WI38 (cell line): ENCODE measurements at regions not wholly inside any gene's neighbourhood (a gene's known extent, or its start where the extent isn't known, plus 50 kb on each side); places are given as distances from the start of the nearest gene placed in this dataset.
"Not testable (repeated sequence)": the region's sequence is repeated elsewhere in the genome, so short reads cannot be mapped to it uniquely, and the experiment has no call there.

Experiments used
- H3K4me3 ChIP-seq: 2 replicates; pipeline ENCODE4 v1.5.1; 2011; ENCODE audit warnings: low read depth, mild to moderate bottlenecking, control low read depth, low read length
- CTCF ChIP-seq: IDR thresholded peaks from 2 replicates; pipeline ENCODE4 v1.5.1; 2012; ENCODE audit warnings: low read depth, mild to moderate bottlenecking, control low read depth, low read length

- no peak for TF ChIP-seq CTCF
- H3K4me3 ChIP-seq, result no peak overlapping the region
Observed at GRCh38 chr15:26223720-26224119, 360.6 kb upstream of the ATP10A start.

DNA sequence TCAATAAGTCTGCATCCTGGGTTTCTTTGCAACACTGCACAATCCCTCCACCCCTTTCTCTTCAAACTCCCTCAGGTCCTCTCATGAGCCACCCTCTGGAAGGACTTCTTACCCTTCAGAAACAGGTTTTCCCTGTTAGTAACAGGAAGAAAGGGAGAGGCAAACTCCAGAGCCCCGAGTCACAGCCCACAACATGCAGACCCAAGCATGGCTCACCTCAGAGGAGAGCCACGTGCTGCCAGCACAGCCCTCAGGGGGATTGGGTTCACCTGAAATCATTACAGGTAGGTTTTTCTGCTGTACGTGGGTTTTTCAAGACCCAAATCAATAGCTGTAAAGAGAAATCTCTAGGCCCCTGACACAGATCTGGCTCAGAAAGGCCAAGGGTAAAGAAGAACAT lies 359.7 kb upstream of the ATP10A start:
- no peak for TF ChIP-seq CTCF

GRCh38 chr15:26217043-26217442 lies 353.9 kb upstream of the ATP10A start:
- not testable (repeated sequence) for H3K4me3 ChIP-seq

More for the DNA sequence above, 359.7 kb upstream of the ATP10A start:
- H3K4me3 ChIP-seq, result no peak overlapping the region

- no peak for TF ChIP-seq CTCF
- no peak overlapping the region for H3K4me3 ChIP-seq
Observed at GRCh38 chr15:26214290-26214689, 351.2 kb upstream of the ATP10A start.

- TF ChIP-seq CTCF, result no peak
- no peak overlapping the region for H3K4me3 ChIP-seq
Observed at GRCh38 chr15:26213427-26213826, 350.3 kb upstream of the ATP10A start.

- no peak overlapping the region for H3K4me3 ChIP-seq
- TF ChIP-seq CTCF, result no peak
Observed at GRCh38 chr15:26212109-26212508, 349.0 kb upstream of the ATP10A start.

DNA sequence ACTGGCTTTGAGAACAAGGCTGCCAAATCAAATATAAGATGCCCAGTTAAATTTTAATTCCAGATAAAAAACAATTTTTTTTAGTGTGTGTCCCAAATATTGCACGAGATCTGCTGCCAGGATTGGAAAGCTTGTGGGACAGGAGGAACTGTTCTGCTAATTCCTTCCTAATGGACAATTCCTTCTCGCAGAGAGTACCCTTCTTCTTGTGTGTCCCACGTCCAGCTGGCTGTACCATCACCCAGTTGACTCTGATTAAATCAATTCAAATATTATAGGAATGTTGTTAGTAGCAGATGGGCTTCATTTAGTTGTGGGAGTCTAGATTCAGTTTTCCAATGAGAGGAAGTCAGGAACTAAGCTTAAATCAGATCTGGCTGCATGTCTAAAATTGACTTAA lies 347.9 kb upstream of the ATP10A start:
- no peak for TF ChIP-seq CTCF
- H3K4me3 ChIP-seq, result no peak overlapping the region

DNA sequence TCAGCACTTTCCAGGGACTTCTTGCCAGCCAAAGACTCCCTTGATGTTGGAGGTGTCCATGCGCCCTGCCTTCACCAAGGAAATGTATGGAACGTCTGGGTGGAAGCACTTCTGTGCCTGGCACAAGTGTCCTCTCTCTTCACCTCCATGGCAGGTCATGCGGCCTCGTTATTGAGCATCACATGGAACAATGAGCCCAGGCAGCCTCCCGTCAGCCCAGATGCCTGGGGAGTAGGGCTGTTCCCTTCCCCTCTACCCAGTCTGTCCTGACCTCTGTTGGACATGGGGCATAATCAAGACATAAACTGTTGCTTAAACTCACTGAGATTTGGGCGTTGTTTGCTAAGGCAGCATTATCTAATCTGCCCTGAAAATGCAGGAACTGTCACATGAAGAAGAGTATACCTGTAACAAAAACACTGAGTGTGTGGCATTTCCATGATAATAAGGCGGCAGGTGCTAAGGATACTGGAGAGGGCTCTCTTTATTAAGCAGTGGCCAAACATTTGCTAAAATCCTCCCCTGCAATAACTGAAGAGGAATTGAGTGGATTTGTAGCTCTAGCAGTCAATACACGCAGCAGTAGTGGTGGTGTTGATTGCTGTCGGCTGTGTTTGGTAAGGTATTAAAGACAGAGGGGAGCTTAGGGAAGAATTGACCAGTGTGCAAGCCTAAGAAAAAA lies 338.2 kb upstream of the ATP10A start:
- H3K4me3 ChIP-seq, result no peak overlapping the region
- no peak for TF ChIP-seq CTCF
